ENCODE measurements at regions not wholly inside any gene's neighbourhood (a gene's known extent, or its start where the extent isn't known, plus 50 kb on each side); places are given as distances from the start of the nearest gene placed in this dataset.

- TF ChIP-seq CTCF (optimal IDR thresholded peaks at IDR 0.05 in 1 of 3, IDR thresholded peaks at IDR 0.05 in 1 of 3, conservative IDR thresholded peaks at IDR 0.05 in 1 of 3; ENCODE audit: extremely low read depth in 1 of 3, insufficient read depth in 2 of 3, low read length in 3 of 3): no peak
- no peak for TF ChIP-seq EZH2 (IDR thresholded peaks at IDR 0.05; ENCODE audit: low read length)
Observed at GRCh38 chr6:3984494-3984893, 94.4 kb downstream of the FAM217A start.
